Kidney (tissue), 13 donors: ENCODE measurements at regions not wholly inside any gene's neighbourhood (a gene's known extent, or its start where the extent isn't known, plus 50 kb on each side); places are given as distances from the start of the nearest gene placed in this dataset.

Experiments used
- DNase-seq, 5 donors: peaks; one replicate each; pipeline ENCODE4 v3.0.0-alpha.2; 2013 to 2020
- FAIRE-seq: peaks from 2 replicates; lab custom pipeline; 2012; peaks lifted over from hg19 to GRCh38; lab: Jason Lieb, UNC
- H3K27ac ChIP-seq, 2 donors: one replicate each; pipeline ENCODE4 v1.7.0; 2013; ENCODE audit warnings: low read depth in 2 of 2, low read length in 2 of 2, inconsistent platforms in 1 of 2
- H3K27me3 ChIP-seq: one replicate; pipeline ENCODE4 v1.7.1; 2013; ENCODE audit warnings: low read length, inconsistent platforms; ENCODE audit not compliant: control insufficient read depth, insufficient read depth
- H3K36me3 ChIP-seq, 3 donors: one replicate each; pipeline versions ENCODE4 v1.7.0 to v1.7.1; 2013; ENCODE audit warnings: low read length in 3 of 3, control low read depth in 1 of 3, inconsistent platforms in 1 of 3; ENCODE audit not compliant: insufficient read depth in 3 of 3, control insufficient read depth in 2 of 3
- H3K4me1 ChIP-seq, 3 donors: one replicate each; pipeline versions ENCODE4 v1.7.0 to v1.7.1; 2013; ENCODE audit warnings: low read length in 3 of 3, inconsistent platforms in 1 of 3, low read depth in 1 of 3; ENCODE audit not compliant: control insufficient read depth in 2 of 3, insufficient read depth in 2 of 3
- H3K4me3 ChIP-seq, 3 donors: one replicate each; pipeline versions ENCODE4 v1.7.0 to v1.8.1; 2013; ENCODE audit warnings: low read length in 3 of 3, control low read depth in 1 of 3, inconsistent platforms in 1 of 3
- H3K9ac ChIP-seq, 3 donors: one replicate each; pipeline versions ENCODE4 v1.7.0 to v1.7.1; 2013; ENCODE audit warnings: low read length in 3 of 3, control low read depth in 1 of 3, inconsistent platforms in 1 of 3
- H3K9me3 ChIP-seq, 3 donors: one replicate each; pipeline versions ENCODE4 v1.7.0 to v1.7.1; 2013; ENCODE audit warnings: low read length in 3 of 3, control low read depth in 1 of 3, inconsistent platforms in 1 of 3; ENCODE audit not compliant: control insufficient read depth in 2 of 3, insufficient read depth in 1 of 3
- CTCF ChIP-seq: IDR thresholded peaks from 3 replicates; pipeline ENCODE4 v1.5.1; 2012; ENCODE audit warnings: mild to moderate bottlenecking, moderate library complexity, borderline replicate concordance; ENCODE audit not compliant: insufficient read depth; ENCODE audit errors: extremely low read depth
- intact Hi-C: fragments of 100-400 bp; cut with DNase I; formaldehyde crosslinking; loops from one replicate; pipeline ENCODE4 v1.11.1; 2022
- donor health status: control.
- donor health status: control.
- donor health status: control.
- donor health status: control.
- donor health status: control.
- donor health status: DM: yes; HTN: yes; CAD: no.
- donor health status: Normal renal cell carcinoma (clear cell type).

DNA sequence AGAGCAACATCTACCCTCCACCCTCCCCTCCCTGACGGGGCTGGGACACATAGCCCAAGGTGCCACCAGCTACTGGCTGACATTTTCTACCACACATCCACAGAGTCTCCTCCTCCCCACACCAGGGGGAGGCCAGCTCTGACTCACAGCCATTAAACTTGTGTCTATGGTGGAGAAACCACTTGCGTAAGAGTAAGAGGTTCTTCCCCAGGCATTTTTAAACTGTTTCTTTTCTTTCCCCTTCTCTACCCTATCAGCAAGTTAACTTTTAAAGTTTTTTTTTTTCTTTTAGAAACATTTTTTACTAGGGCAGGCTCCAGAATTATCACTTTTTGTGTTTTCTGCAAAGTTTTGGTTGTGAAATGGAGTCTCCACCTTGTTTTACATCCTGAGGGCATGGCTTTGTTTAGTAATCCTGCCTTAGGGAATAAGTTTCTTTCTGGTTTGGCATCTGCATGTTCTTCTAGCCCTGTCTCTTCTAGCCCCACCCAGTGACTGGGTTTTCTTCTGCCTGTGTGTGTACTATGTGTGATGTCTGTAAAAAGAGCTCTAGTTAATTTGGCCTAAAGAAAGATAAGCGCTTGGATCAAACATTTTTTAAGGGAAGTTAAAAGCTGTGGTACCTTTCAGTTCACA, 148.8 kb upstream of the GADL1 start:
- H3K36me3 ChIP-seq = no peaks in the 10 kb centered on the region
- no peak overlapping the region for H3K4me3 ChIP-seq
- no peak overlapping the region for H3K27ac ChIP-seq
- intact Hi-C loops = no loop called here
- TF ChIP-seq CTCF = no peak
- H3K27me3 ChIP-seq = no peaks in the 10 kb centered on the region
- H3K4me1 ChIP-seq = no peaks in the 10 kb centered on the region
- H3K9ac ChIP-seq = no peak overlapping the region
- DNase-seq (no peak), FAIRE-seq (no peak)
- H3K9me3 ChIP-seq = no peaks in the 10 kb centered on the region

GRCh38 chr3:31047673-31048072, 153.2 kb upstream of the GADL1 start:
- DNase-seq (no peak), FAIRE-seq (no peak)
- Histone ChIP-seq H3K27me3 (no peaks in the 10 kb centered on the region), H3K27ac (no peak overlapping the region), H3K4me1 (no peaks in the 10 kb centered on the region), H3K36me3 (no peaks in the 10 kb centered on the region), H3K9ac (no peak overlapping the region), H3K9me3 (no peaks in the 10 kb centered on the region), H3K4me3 (no peak overlapping the region)
- intact Hi-C loops = no loop called here
- no peak for TF ChIP-seq CTCF

DNA sequence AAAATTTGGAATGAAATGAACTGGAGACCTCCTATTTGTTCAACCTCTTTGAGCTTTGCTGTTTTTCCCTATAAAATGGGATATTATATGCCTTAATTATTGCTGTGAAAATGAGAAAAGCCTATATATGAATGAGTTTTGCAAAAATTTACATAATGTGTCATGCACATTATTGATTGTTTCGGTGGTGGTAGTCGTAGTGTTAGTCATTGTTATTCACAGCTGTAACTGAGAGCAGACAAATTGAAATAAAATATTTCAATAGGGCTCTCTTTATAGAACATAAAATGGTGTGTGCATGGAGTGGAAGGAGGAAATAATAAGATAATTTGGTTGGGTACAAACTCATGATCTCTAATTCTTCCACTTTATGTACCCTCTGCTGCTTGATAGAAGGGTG, 153.7 kb upstream of the GADL1 start:
- no peak for DNase-seq
- intact Hi-C loops = no loop called here

More for the DNA sequence above, 153.7 kb upstream of the GADL1 start:
- H3K4me3 ChIP-seq = no peak overlapping the region
- TF ChIP-seq CTCF = no peak
- no peaks in the 10 kb centered on the region for H3K36me3 ChIP-seq
- H3K27me3 ChIP-seq = no peaks in the 10 kb centered on the region
- no peak for FAIRE-seq
- H3K27ac ChIP-seq = no peak overlapping the region
- no peaks in the 10 kb centered on the region for H3K4me1 ChIP-seq
- H3K9me3 ChIP-seq = no peaks in the 10 kb centered on the region
- H3K9ac ChIP-seq = no peak overlapping the region
